Thyroid gland (tissue), 4 donors: ENCODE measurements at regions not wholly inside any gene's neighbourhood (a gene's known extent, or its start where the extent isn't known, plus 50 kb on each side); places are given as distances from the start of the nearest gene placed in this dataset.

Experiments used
- DNase-seq, 2 donors: peaks; one replicate each; pipeline ENCODE4 v3.0.0-alpha.2; 2019
- H3K27ac ChIP-seq, 3 donors: fragments of 200-600 bp; sonication (generic); 1 replicate in 2 of 3; 2 replicates in 1 of 3; pipeline ENCODE4 v1.5.1; 2016 to 2019; ENCODE audit warnings: mild to moderate bottlenecking in 1 of 3, moderate library complexity in 1 of 3
- H3K27me3 ChIP-seq: fragments of 200-600 bp; sonication (generic); one replicate; pipeline ENCODE4 v1.5.1; 2019
- H3K36me3 ChIP-seq, 2 donors: fragments of 200-600 bp; sonication (generic); one replicate each; pipeline ENCODE4 v1.5.1; 2016 to 2019
- H3K4me1 ChIP-seq, 2 donors: fragments of 200-600 bp; sonication (generic); one replicate each; pipeline ENCODE4 v1.5.1; 2017 to 2019
- H3K4me3 ChIP-seq, 3 donors: fragments of 200-600 bp; sonication (generic); replicated peaks in 1 of 3; 1 replicate in 2 of 3; 2 replicates in 1 of 3; pipeline ENCODE4 v1.5.1; 2016; ENCODE audit warnings: mild to moderate bottlenecking in 1 of 3
- H3K9me3 ChIP-seq: fragments of 200-600 bp; sonication (generic); one replicate; pipeline ENCODE4 v1.5.1; 2017
- POLR2A ChIP-seq, 2 donors: fragments of 450-650 bp; IDR thresholded peaks; one replicate each; pipeline ENCODE4 v1.6.1; 2017; ENCODE audit warnings: antibody characterized with exemption in 2 of 2, mild to moderate bottlenecking in 2 of 2, moderate library complexity in 1 of 2
- WGBS, 2 donors: methylation state at CpG; one replicate each; pipeline ENCODE4 v1.1.5; 2017; 5-methylcytosine and 5-hydroxymethylcytosine counted together
- intact Hi-C: fragments of 100-400 bp; cut with DNase I; formaldehyde crosslinking; loops from one replicate; pipeline ENCODE4 v1.15.1; 2023
- TF ChIP-seq, protein P1 (sequence below), 6 experiments: fragments of 200-600 bp in 3 of 6; fragments of 450-650 bp in 3 of 6; sonication (generic) in 3 of 6; IDR thresholded peaks; one replicate each; pipeline ENCODE4 v1.5.1; 2016 to 2019; ENCODE audit warnings: antibody characterized with exemption in 6 of 6, mild to moderate bottlenecking in 2 of 6, inconsistent platforms in 1 of 6, moderate library complexity in 1 of 6

DNA sequence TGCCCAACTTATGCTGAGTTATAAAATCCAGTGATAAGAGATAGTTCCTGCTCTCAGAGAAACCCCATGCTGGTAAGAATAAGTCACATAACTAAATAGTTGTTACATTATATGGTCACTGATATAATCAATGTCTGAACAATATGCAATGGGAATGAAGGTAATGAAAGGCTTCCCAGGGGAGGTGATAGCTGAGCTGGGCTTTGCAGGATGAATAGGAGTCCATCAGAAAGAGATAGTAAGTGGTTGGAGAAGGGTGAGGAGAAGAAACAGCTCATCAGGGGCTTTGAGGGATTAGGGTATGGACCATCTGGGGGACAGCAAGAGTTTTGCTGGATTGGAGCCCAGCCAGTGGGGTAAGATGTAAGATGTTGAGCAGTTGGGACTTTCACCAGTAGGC is 266.7 kb upstream of the CRY1 start:
- Histone ChIP-seq H3K27ac (no peak overlapping the region), H3K4me1 (peaks cover 0 to 14% of the 10 kb centered on the region in 2 donors), H3K4me3 (no peak overlapping the region), H3K36me3 (no peaks in the 10 kb centered on the region), H3K27me3 (no peaks in the 10 kb centered on the region), H3K9me3 (no peaks in the 10 kb centered on the region)
- TF ChIP-seq POLR2A (IDR thresholded peaks at IDR 0.05), result no peak
- TF ChIP-seq, protein P1, sequence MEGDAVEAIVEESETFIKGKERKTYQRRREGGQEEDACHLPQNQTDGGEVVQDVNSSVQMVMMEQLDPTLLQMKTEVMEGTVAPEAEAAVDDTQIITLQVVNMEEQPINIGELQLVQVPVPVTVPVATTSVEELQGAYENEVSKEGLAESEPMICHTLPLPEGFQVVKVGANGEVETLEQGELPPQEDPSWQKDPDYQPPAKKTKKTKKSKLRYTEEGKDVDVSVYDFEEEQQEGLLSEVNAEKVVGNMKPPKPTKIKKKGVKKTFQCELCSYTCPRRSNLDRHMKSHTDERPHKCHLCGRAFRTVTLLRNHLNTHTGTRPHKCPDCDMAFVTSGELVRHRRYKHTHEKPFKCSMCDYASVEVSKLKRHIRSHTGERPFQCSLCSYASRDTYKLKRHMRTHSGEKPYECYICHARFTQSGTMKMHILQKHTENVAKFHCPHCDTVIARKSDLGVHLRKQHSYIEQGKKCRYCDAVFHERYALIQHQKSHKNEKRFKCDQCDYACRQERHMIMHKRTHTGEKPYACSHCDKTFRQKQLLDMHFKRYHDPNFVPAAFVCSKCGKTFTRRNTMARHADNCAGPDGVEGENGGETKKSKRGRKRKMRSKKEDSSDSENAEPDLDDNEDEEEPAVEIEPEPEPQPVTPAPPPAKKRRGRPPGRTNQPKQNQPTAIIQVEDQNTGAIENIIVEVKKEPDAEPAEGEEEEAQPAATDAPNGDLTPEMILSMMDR (IDR thresholded peaks at IDR 0.05), result no peak
- intact Hi-C loops, result no loop called here
- DNase-seq, result no peak

DNA sequence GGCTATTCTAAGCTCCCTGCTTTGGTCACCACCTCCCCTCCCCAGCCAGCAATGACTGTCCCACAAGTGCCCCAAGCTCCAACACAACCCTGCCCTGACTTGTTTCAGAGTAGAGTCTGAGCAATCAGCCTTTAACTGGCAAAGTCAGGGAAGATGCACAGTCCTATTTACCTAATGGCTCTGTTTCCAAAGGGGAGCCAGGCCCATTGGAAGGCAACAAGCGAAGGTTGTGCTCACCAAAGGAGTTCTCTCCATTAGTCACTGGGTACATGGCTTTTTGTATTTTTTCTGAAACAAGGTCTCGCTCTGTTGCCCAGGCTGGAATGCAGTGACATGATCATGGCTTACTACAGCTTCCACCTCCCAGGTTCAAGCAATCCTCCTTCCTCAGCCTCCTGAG is 267.1 kb upstream of the CRY1 start:
- 94 to 100% methylated on average over 2 of the region's 2 CpGs for WGBS, 2 donors
- Histone ChIP-seq H3K4me1 (peaks cover 0 to 12% of the 10 kb centered on the region in 2 donors), H3K9me3 (no peaks in the 10 kb centered on the region), H3K27ac (no peak overlapping the region), H3K4me3 (no peak overlapping the region), H3K27me3 (no peaks in the 10 kb centered on the region), H3K36me3 (no peaks in the 10 kb centered on the region)
- no peak for TF ChIP-seq POLR2A (IDR thresholded peaks at IDR 0.05)
- TF ChIP-seq, protein P1 (IDR thresholded peaks at IDR 0.05), result no peak
- no peak for DNase-seq
- intact Hi-C loops, result no loop called here

DNA sequence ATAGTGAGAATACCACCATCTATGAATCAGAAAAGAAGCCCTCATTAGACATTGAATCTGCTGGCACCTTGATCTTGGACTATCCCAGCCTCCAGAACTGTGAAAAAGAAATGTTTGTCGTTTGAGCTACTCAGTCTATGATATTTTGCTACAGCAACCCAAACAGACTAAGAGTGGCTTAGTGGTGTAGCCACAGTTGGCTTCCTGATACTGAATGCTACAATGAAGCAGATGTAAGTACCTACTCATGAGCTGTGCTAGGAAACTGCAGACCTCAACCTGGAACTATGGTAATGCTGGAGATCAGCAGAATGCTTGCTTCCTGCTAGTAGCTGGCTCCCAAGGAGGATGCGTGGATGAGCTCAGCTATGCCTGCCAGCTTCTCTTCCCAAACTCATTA is 268.6 kb upstream of the CRY1 start:
- intact Hi-C loops, result no loop called here
- 81 to 84% methylated on average over 2 of the region's 2 CpGs for WGBS, 2 donors
- Histone ChIP-seq H3K36me3 (no peaks in the 10 kb centered on the region), H3K9me3 (no peaks in the 10 kb centered on the region), H3K27ac (no peak overlapping the region), H3K27me3 (no peaks in the 10 kb centered on the region), H3K4me3 (no peak overlapping the region), H3K4me1 (no peaks in the 10 kb centered on the region)
- TF ChIP-seq, protein P1 (IDR thresholded peaks at IDR 0.05), result no peak
- no peak for TF ChIP-seq POLR2A (IDR thresholded peaks at IDR 0.05)
- DNase-seq, result no peak

DNA sequence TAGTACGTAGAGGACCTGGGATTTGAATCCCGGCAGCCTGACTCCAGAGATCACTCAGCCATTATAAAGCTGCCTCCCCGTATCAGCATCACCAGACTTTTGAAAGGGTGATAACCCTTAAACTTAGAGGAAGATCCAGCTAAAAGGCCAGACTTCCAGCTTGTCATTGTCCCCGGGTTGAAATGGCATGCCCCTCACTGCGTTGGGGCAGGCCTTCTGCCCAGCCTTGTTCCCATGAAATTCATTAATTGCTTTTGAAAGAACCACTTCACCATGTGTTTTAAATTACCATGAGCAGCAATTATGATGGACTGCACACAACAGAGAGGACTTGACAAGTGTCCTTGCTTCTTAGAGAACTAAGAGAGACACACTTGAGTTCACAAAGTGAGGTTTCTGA is 269.6 kb upstream of the CRY1 start:
- H3K27me3 ChIP-seq, result no peaks in the 10 kb centered on the region
- 58 to 67% methylated on average over 5 of the region's 5 CpGs for WGBS, 2 donors
- no peaks in the 10 kb centered on the region for H3K36me3 ChIP-seq
- no peak for DNase-seq
- TF ChIP-seq, protein P1 (IDR thresholded peaks at IDR 0.05), result no peak
- no peak for TF ChIP-seq POLR2A (IDR thresholded peaks at IDR 0.05)
- H3K27ac ChIP-seq, result no peak overlapping the region
- no peaks in the 10 kb centered on the region for H3K9me3 ChIP-seq
- no peaks in the 10 kb centered on the region for H3K4me1 ChIP-seq
- no peak overlapping the region for H3K4me3 ChIP-seq
- intact Hi-C loops, result no loop called here

DNA sequence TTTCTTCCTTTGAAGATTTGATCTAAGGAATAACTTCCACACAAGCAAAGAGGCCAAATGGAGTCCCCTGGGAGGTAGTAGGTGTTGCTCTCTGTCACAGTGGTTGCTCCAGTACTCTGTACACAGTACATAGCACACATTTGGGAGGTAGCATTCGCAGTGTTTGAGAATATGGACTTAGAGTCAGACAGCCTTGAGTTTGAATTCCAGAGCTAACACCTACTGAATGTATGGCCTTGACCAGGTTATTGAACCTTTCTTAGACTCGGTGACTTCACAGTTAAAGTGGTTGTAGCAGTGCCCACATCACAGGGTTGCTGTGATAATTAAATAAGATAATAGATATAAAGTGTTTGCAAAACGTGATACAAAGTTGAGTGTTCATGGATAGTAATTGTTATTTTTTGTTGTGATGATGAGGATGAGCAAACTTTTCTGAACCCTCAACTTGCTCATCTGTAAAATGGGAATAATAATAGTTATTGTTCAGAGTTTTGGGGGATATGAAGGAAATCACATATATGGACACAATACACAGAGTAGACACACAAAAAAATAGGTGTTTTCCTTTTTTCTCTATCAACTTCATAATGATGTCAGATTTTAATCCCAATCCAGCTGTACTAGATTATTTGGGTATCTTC is 271.6 kb upstream of the CRY1 start:
- peaks cover 0 to under 1% of the 10 kb centered on the region in 2 donors for H3K4me1 ChIP-seq
- H3K36me3 ChIP-seq, result no peaks in the 10 kb centered on the region
- no peak overlapping the region for H3K27ac ChIP-seq
- DNase-seq, result no peak
- WGBS, 2 donors, result 90 to 95% methylated on average over 3 of the region's 3 CpGs
- H3K4me3 ChIP-seq, result no peak overlapping the region
- no peaks in the 10 kb centered on the region for H3K27me3 ChIP-seq
- no peaks in the 10 kb centered on the region for H3K9me3 ChIP-seq
- TF ChIP-seq, protein P1 (IDR thresholded peaks at IDR 0.05), result no peak
- TF ChIP-seq POLR2A (IDR thresholded peaks at IDR 0.05), result no peak
- intact Hi-C loops, result no loop called here
